Uterus (tissue), 2 donors: ENCODE measurements at regions not wholly inside any gene's neighbourhood (a gene's known extent, or its start where the extent isn't known, plus 50 kb on each side); places are given as distances from the start of the nearest gene placed in this dataset.

Source experiments
- CTCF ChIP-seq, 4 experiments: fragments of 200-600 bp in 2 of 4; fragments of 450-650 bp in 2 of 4; sonication (generic) in 2 of 4; IDR thresholded peaks; one replicate each; pipeline ENCODE4 v1.5.1; 2016 to 2019; ENCODE audit warnings: antibody characterized with exemption in 4 of 4, mild to moderate bottlenecking in 2 of 4, moderate library complexity in 1 of 4
- POLR2A ChIP-seq, 2 donors: fragments of 450-650 bp; IDR thresholded peaks; one replicate each; pipeline ENCODE4 v1.6.1; 2016; ENCODE audit warnings: antibody characterized with exemption in 2 of 2, mild to moderate bottlenecking in 1 of 2, moderate library complexity in 1 of 2

- TF ChIP-seq CTCF (IDR thresholded peaks at IDR 0.05) (peak; percentile 11 to 27 (median 24)), POLR2A (IDR thresholded peaks at IDR 0.05) (no peak)
Observed at GRCh38 chr5:157917899-157918809, 59.2 kb upstream of the CLINT1 start.
